CD4-positive, alpha-beta T cell treated with Interleukin-6 at 100 ng/mL for 8 hours (primary cell): ENCODE measurements at regions not wholly inside any gene's neighbourhood (a gene's known extent, or its start where the extent isn't known, plus 50 kb on each side); places are given as distances from the start of the nearest gene placed in this dataset.
"Not testable (repeated sequence)": the region's sequence is repeated elsewhere in the genome, so short reads cannot be mapped to it uniquely, and the experiment has no call there.

Experiments
- DNase-seq: peaks from one replicate; pipeline ENCODE4 v3.0.0-alpha.2; 2020; ENCODE audit warnings: mixed read lengths, low spot score

- no peak for DNase-seq
These were observed 133.8 kb upstream of the LCORL start for GRCh38 chr4:18155067-18156041.

GRCh38 chr4:18138076-18138665 lies 116.6 kb upstream of the LCORL start:
- DNase-seq, result no peak

DNA sequence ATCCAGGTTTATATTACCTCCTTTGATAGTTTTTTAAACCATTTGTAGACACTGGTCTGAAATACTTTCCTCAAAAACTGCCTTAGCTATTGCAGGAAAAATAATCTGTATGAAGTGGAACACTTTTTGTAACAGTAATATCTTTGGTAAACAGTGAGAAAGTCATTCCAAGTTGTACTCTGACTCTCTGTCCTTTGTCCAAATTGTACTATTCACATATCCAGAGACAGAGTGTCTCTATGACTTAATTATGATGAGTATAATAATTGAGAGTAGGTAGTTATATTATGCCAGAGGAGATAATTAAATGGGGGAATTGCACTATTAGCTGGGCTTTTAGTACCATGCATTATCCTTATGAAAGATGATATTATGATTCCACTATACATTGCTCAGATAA lies 112.6 kb upstream of the LCORL start:
- DNase-seq, result no peak

- no peak for DNase-seq
These were observed 108.7 kb upstream of the LCORL start for GRCh38 chr4:18130256-18130655.

DNA sequence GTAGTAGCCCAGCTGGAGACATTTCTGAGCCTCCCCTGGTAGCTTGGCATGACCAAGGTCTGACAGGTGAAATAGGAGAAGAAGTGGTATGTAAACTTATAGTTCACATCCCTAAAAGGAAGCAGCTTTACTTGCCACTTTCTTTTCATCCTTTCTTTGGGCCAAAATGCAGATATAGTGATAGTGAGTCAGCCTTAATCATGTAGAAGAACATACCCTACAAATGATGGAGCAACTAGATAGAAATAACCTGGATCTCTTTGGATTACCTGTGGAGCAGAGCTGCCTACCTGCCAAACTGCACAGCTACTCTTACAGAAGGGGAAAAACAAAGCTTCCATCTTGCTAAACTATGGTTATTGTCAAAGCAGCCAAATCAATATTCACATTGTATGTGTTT lies 106.7 kb upstream of the LCORL start:
- DNase-seq, result no peak

DNA sequence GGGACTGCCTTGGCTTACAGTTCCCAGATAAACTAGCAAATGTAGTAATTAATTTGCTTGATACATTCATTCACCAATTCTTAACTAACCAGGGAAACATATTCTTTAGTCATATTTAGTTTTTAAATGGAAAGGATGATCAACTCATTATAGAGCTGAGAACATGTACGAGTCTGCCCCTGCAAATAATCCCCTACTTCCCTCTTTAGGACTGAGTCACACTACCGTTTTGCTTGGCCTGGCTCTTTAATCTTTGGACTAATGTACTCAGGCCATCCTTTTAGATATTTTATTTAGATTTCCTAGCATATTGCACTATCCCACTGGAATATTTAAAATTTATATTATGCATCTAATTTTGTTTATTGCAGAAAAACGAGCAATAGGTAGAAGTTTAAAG lies 105.5 kb upstream of the LCORL start:
- DNase-seq, result no peak

GRCh38 chr4:18113710-18114331 lies 92.3 kb upstream of the LCORL start:
- DNase-seq, result no peak

- DNase-seq, result no peak
These were observed 89.5 kb upstream of the LCORL start for GRCh38 chr4:18111081-18111480.

- DNase-seq, result no peak
These were observed 88.5 kb upstream of the LCORL start for GRCh38 chr4:18110099-18110498.

GRCh38 chr4:18109676-18110075 lies 88.1 kb upstream of the LCORL start:
- no peak for DNase-seq

DNA sequence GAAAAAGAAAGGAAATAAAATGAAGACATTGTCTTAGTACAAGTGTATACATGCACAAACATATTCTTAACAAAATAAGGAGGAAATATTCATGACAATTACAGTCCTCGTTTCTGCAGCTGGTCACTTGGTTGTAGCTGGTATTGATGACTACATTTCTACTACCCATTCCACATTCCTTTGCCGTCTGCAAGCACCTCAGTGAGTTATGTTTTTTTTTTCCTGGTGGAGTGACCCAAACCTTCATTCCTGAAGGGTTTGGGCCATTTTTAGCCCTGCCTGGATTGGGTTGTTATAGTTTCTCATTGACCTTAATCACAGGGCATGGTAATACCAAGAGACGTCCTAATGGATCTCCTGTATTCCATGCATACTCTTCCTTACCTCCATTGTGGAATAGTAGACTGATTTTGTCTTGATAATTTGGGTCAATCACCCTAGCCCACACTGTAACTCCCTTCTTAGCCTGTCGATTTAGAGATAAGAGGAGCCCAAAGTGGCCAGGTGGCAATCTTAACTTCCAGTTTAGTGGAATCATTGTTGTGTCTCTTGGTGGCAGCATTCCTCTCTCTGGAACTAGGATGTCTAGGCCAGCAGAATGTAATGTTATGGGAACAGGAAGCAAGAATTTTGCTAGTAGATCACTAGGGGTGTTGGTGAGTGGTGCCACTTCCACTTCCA lies 86.4 kb upstream of the LCORL start:
- DNase-seq, result not testable (repeated sequence)

DNA sequence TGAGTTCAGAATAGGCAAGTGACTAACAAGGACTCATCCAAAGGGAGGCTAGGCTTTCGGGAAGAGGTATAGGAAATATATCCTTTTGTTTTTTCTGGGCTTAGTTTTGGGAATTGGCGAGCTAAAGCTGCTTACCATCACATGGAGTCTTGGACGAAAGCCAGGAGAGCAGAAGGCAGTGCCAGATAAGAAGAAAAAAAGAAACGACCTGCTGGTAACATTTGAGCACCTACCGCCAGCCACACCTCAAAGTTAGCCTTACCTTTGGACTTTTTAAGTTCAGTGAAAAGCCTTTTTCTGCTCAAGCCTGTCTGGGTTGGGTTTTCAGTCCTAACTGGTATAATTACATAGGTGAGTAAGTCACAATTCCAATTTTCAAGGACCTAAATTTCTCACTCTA lies 85.1 kb upstream of the LCORL start:
- no peak for DNase-seq

DNA sequence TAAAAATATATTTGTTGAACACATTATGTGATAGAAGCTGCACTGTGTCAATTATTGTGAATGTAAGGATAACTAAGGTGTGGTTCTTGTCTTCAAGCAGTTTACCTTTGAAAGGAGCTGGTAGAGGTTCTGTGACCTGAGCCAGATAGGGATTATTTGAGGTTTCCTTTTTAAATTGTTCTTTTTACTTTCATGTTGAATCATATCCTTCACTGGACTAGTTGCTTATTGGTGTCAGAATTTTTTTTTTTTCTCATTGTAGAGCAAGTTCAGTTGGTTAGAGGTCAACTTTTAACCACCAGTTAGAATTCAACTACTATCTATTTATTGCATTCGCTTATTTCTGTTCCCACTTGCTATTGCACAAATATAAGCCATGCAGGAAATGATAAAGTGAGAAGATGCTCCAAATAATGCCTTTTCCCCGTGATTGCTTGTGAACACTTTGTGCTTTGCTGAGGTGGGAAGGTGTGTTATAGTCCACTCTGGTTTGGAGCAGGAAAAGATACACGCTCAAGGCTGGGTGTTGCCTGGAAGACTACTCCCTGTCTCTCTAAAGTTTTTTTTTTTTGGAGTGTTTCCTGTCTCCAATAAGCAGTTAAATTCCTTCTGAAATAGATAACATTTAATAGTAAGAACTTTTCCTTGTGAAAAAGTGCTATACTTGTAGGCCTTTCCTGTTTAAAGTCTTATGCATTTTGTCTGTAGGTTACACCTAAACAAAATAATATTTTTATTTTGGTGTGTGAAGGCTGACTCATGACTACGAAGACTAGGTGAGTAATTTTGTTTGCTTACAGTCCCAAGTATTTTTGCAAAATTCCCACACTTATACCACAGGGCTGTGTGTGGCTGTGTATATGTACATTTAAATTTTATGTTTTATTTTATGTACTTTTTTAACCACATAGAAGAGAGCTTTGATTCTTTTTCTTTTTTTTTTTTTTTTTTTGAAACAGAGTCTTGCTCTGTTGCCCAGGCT lies 83.8 kb upstream of the LCORL start:
- no peak for DNase-seq

DNA sequence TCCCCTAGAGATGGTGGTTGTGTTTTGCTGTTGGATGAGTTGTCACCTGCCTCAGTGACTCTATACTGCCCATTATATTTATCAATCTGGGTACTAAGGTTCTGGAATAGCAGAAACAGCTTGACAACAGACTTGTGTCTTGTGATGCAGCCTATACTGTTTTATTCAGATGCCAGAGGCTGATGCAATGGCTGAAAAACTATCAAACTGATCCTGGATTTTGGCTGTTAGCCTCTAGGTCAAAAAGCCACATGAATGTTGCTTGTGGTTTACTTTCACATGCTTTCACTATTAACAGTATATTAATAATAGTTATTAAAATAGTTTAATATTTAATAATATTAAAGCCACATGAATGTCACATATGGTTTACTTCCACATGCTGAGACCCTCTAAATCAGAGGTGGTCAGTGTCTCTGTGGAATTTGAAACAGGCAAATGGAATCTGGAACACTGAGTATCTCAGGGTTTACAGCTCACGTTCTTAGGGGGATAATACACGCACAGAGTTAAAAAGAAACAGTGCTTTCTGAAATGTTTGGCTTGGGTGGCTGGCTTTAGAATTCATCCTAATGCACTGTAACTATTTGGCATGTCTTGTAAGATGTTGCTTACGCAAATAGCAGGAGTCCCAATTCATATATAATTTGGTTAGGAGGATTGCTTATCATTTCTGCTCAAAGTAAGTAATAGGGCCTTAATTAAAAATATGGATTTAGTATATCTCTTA lies 82.5 kb upstream of the LCORL start:
- DNase-seq, result no peak

GRCh38 chr4:18100657-18101056 lies 79.1 kb upstream of the LCORL start:
- no peak for DNase-seq

DNA sequence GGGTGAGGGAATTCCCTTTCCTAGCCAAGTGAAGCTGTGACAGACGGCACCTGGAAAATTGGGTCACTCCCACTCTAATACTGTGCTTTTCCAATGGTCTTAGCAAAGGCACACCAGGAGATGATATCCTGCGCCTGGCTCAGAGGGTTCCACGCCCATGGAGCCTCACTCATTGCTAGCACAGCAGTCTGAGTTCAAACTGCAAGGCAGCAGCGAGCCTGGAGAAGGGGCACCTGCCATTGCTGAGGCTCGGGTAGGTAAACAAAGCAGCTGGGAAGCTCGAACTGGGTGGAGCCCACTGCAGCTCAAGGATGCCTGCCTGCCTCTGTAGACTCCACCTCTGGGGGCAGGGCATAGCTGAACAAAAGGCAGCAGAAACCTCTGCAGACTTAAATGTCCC lies 68.9 kb upstream of the LCORL start:
- not testable (repeated sequence) for DNase-seq

DNA sequence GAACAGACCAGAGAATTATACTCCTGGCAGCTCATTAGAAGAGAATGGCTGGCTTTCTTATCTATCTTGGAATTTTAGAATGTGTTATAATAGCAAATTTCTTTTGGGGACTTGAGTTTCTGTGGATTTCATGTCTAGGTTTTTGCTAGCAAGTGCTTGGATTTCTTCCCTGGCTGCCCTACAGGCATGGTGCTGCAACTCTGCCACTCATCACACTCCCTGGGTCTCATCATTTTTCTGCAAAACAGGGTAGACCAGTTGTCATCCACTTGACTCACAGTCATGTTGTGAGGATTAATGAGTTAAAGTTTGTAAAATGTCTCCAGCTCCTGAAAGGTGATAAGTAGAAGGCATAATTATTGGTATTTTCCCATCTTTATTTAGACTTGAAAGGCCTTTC lies 60.7 kb upstream of the LCORL start:
- DNase-seq, result no peak

DNA sequence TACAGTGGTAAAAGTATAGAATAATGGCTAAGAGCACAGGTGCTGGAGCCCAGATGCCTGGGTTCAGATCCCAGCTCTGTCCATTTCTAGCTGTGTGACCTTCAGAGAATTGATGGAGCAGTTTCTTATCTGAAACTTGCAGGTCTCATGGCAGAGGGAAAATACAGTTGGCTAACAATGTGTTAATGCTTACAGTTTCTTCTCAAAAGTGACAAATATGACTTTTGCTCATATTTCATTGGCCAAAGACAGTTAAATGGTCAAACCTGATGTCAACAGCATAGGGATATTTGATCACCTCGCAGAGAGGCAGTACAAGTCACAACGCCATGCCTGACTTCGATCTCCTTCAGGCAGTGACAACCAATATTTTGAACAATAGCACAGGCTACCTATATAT lies 60.2 kb upstream of the LCORL start:
- no peak for DNase-seq

GRCh38 chr4:18077808-18078207 lies 56.3 kb upstream of the LCORL start:
- no peak for DNase-seq

- DNase-seq, result peak; percentile 13
These were observed 54.4 kb upstream of the LCORL start for GRCh38 chr4:18075823-18076433.
